Spleen (tissue), 7 donors: ENCODE measurements at regions not wholly inside any gene's neighbourhood (a gene's known extent, or its start where the extent isn't known, plus 50 kb on each side); places are given as distances from the start of the nearest gene placed in this dataset.

ENCODE experiments used
- POLR2A ChIP-seq, 3 donors: fragments of 450-650 bp; IDR thresholded peaks; one replicate each; pipeline ENCODE4 v1.5.1; 2017; ENCODE audit warnings: antibody characterized with exemption in 3 of 3, mild to moderate bottlenecking in 1 of 3
- POLR2AphosphoS5 ChIP-seq, 3 donors: sonication (generic); formaldehyde crosslinking; IDR thresholded peaks; one replicate each; pipeline ENCODE4 v1.5.1; 2017; ENCODE audit warnings: antibody characterized with exemption in 3 of 3
- TF ChIP-seq, protein P1 (sequence below), 11 experiments: fragments of 200-600 bp in 7 of 11; fragments of 450-650 bp in 4 of 11; sonication (generic) in 4 of 11; IDR thresholded peaks in 8 of 11; conservative IDR thresholded peaks in 3 of 11; 1 replicate in 7 of 11; 2 replicates in 4 of 11; pipeline versions ENCODE4 v1.4.0 to v1.8.0; 2016 to 2021; ENCODE audit warnings: antibody characterized with exemption in 11 of 11, inconsistent platforms in 4 of 11, mild to moderate bottlenecking in 1 of 11
- donor health status: DM: no; HTN: no; CAD: no; lungs with moderate emphysema.
- donor health status: DM: no; HTN: no; CAD: no.
- donor health status: DM: no; HTN: no; CAD: no.

DNA sequence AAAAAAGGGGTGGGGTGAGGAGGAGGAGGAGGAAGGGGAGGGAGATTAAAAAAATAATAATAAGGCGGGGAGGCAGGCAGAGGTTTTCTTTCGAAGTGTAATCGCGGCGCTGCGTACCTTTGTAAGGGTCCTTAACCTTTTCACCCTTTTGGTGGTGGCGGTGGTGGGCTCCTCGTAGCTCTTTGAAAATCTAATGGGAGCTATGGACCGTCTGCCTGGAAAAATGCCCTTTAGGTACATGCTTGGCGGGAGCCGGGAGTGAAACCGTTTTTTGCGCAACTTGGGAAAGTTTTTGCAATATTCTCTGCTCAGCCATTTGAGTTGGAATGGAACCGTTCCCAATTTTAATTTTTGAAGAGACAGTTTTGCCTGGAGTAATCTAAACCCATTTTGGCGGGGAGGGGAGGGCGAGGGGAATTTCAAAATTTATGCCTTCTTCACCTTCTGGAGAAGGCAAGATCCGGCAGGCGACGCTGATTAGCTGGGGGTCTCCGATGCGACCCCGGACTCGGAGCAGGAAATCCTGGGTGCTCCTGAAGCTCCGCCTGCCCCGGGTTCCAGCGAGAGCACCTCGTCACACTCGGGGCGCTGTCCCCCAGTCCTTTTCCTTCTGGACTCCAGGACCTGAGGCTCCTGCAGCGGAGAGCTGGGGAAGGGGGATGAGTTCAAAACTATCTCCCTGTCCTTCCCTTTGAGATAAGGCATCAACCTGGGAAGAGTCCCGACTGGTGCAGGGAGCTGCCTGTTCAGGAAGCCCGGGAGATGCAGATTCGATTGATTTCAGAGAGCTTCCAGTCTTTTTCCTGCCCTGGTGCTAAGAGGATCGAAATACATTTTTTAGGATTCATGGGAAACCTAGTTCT lies 74.6 kb upstream of the TBX5 start:
- TF ChIP-seq, protein P1, sequence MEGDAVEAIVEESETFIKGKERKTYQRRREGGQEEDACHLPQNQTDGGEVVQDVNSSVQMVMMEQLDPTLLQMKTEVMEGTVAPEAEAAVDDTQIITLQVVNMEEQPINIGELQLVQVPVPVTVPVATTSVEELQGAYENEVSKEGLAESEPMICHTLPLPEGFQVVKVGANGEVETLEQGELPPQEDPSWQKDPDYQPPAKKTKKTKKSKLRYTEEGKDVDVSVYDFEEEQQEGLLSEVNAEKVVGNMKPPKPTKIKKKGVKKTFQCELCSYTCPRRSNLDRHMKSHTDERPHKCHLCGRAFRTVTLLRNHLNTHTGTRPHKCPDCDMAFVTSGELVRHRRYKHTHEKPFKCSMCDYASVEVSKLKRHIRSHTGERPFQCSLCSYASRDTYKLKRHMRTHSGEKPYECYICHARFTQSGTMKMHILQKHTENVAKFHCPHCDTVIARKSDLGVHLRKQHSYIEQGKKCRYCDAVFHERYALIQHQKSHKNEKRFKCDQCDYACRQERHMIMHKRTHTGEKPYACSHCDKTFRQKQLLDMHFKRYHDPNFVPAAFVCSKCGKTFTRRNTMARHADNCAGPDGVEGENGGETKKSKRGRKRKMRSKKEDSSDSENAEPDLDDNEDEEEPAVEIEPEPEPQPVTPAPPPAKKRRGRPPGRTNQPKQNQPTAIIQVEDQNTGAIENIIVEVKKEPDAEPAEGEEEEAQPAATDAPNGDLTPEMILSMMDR (IDR thresholded peaks at IDR 0.05 in 8 of 11, conservative IDR thresholded peaks at IDR 0.05 in 3 of 11): no peak
- TF ChIP-seq POLR2A (IDR thresholded peaks at IDR 0.05) (no peak), POLR2AphosphoS5 (IDR thresholded peaks at IDR 0.05) (no peak)
